ENCODE measurements at regions not wholly inside any gene's neighbourhood (a gene's known extent, or its start where the extent isn't known, plus 50 kb on each side); places are given as distances from the start of the nearest gene placed in this dataset.

GRCh38 chr7:25706764-25707163, 445.2 kb upstream of the NFE2L3 start:
- no peak for DNase-seq (ENCODE audit: low read depth in 2 of 2)
- Histone ChIP-seq H3K27me3 (ENCODE audit: control insufficient read depth, insufficient read depth, low read length) (no peaks in the 10 kb centered on the region), H3K4me2 (ENCODE audit: extremely low read depth, insufficient read depth, low read length) (no peak overlapping the region), H3K79me2 (ENCODE audit: control insufficient read depth, insufficient read depth, low read length) (no peaks in the 10 kb centered on the region), H3K4me1 (ENCODE audit: control insufficient read depth, extremely low read depth, insufficient read depth, low read length) (no peaks in the 10 kb centered on the region), H3K9me3 (ENCODE audit: control insufficient read depth, insufficient read depth, low read depth, low read length) (no peaks in the 10 kb centered on the region), H3K36me3 (ENCODE audit: control insufficient read depth, insufficient read depth, low read length) (no peaks in the 10 kb centered on the region), H4K20me1 (ENCODE audit: control insufficient read depth, extremely low read depth, insufficient read depth, low read length) (no peaks in the 10 kb centered on the region), H3K27ac (ENCODE audit: insufficient read depth, low read length) (no peak overlapping the region), H3K4me3 (replicated peaks in 1 of 4; ENCODE audit: control extremely low read depth in 1 of 4, insufficient read depth in 1 of 4, low read depth in 3 of 4, low read length in 4 of 4) (no peak overlapping the region), H3K9ac (ENCODE audit: insufficient read depth, low read length) (no peak overlapping the region), H2AFZ (ENCODE audit: low read length) (no peak overlapping the region)
- TF ChIP-seq CTCF (conservative IDR thresholded peaks at IDR 0.05 in 1 of 2, IDR thresholded peaks at IDR 0.05 in 1 of 2; ENCODE audit: low read depth in 1 of 2, low read length in 2 of 2) (no peak), EZH2 (IDR thresholded peaks at IDR 0.05; ENCODE audit: low read length, missing control alignments) (no peak)

DNA sequence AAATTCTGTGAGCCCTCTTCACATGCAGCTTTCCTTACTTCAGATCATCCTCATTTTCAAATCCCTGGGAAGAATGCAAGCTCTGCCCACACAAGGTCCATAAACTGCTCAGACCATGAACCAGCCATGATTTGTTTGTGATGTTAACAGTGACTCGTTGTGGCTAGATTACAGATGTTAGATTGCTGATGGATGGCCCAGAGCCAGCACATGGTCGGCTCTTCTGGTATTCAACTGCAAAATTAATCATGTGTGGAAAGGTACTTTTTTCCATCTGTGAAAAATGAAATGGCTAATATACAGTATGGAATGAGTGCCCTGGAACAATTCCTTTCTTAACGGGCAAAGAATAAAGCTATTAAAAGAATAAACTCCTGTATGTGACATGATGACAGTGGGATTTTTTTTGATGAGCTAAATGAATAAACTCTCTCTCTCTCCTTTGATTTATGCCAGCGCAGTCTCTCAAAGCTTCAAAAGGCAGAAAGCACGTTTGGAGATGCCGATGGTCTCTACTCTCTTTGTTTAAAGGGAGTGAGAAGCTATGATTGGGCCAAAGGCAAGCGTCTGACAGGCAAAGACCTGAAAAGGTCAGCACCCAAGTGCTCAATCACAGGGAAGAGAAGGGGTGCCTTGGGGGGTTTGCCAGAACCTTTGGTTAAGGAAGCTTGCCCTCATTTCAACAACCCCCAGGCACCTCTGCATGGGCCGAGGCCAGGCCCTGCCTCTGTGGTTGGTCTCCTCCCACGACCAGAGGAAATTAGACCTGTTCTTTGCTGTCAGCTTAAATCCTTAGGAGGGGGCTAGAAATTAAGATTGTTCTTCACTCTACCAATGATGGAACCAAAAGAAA, 444.0 kb upstream of the NFE2L3 start:
- H2AFZ ChIP-seq (ENCODE audit: low read length): no peak overlapping the region
- no peaks in the 10 kb centered on the region for H3K36me3 ChIP-seq (ENCODE audit: control insufficient read depth, insufficient read depth, low read length)
- H3K4me2 ChIP-seq (ENCODE audit: extremely low read depth, insufficient read depth, low read length): no peak overlapping the region
- no peak overlapping the region for H3K27ac ChIP-seq (ENCODE audit: insufficient read depth, low read length)
- no peaks in the 10 kb centered on the region for H3K4me1 ChIP-seq (ENCODE audit: control insufficient read depth, extremely low read depth, insufficient read depth, low read length)
- no peaks in the 10 kb centered on the region for H3K9me3 ChIP-seq (ENCODE audit: control insufficient read depth, insufficient read depth, low read depth, low read length)
- no peaks in the 10 kb centered on the region for H4K20me1 ChIP-seq (ENCODE audit: control insufficient read depth, extremely low read depth, insufficient read depth, low read length)
- H3K4me3 ChIP-seq (replicated peaks in 1 of 4; ENCODE audit: control extremely low read depth in 1 of 4, insufficient read depth in 1 of 4, low read depth in 3 of 4, low read length in 4 of 4): no peak overlapping the region
- TF ChIP-seq EZH2 (IDR thresholded peaks at IDR 0.05; ENCODE audit: low read length, missing control alignments): no peak
- no peak for TF ChIP-seq CTCF (conservative IDR thresholded peaks at IDR 0.05 in 1 of 2, IDR thresholded peaks at IDR 0.05 in 1 of 2; ENCODE audit: low read depth in 1 of 2, low read length in 2 of 2)
- no peaks in the 10 kb centered on the region for H3K79me2 ChIP-seq (ENCODE audit: control insufficient read depth, insufficient read depth, low read length)
- DNase-seq (ENCODE audit: low read depth in 2 of 2): peak; percentile 4 to 16
- no peaks in the 10 kb centered on the region for H3K27me3 ChIP-seq (ENCODE audit: control insufficient read depth, insufficient read depth, low read length)
- no peak overlapping the region for H3K9ac ChIP-seq (ENCODE audit: insufficient read depth, low read length)

DNA sequence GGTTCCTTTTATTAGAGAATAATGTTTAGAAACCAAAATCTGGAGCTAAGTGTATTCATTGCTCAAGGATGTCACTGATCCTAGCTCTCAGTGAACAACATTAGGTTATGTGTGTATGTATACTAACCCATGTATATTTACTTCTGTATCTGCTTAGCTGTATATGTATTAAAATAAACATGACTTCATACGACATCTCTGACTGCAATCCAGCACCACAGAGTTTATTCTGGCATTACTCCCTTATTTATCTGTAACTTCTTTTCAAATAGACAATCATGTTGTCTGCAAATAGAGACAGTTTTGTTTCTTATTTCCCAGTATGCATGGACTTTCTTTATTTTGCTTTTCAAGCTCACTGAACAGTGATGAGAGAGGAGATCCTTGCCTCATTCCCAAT, 441.0 kb upstream of the NFE2L3 start:
- H3K27ac ChIP-seq (ENCODE audit: insufficient read depth, low read length): no peak overlapping the region
- H3K9me3 ChIP-seq (ENCODE audit: control insufficient read depth, insufficient read depth, low read depth, low read length): no peaks in the 10 kb centered on the region
- no peak overlapping the region for H2AFZ ChIP-seq (ENCODE audit: low read length)
- H3K79me2 ChIP-seq (ENCODE audit: control insufficient read depth, insufficient read depth, low read length): no peaks in the 10 kb centered on the region
- H3K4me3 ChIP-seq (replicated peaks in 1 of 4; ENCODE audit: control extremely low read depth in 1 of 4, insufficient read depth in 1 of 4, low read depth in 3 of 4, low read length in 4 of 4): no peak overlapping the region
- H3K4me1 ChIP-seq (ENCODE audit: control insufficient read depth, extremely low read depth, insufficient read depth, low read length): no peaks in the 10 kb centered on the region
- H4K20me1 ChIP-seq (ENCODE audit: control insufficient read depth, extremely low read depth, insufficient read depth, low read length): no peaks in the 10 kb centered on the region
- H3K36me3 ChIP-seq (ENCODE audit: control insufficient read depth, insufficient read depth, low read length): no peaks in the 10 kb centered on the region
- peak in 1 of 2 donors; percentile 23 for DNase-seq (ENCODE audit: low read depth in 2 of 2)
- no peak overlapping the region for H3K4me2 ChIP-seq (ENCODE audit: extremely low read depth, insufficient read depth, low read length)
- H3K27me3 ChIP-seq (ENCODE audit: control insufficient read depth, insufficient read depth, low read length): no peaks in the 10 kb centered on the region
- TF ChIP-seq EZH2 (IDR thresholded peaks at IDR 0.05; ENCODE audit: low read length, missing control alignments) (no peak), CTCF (conservative IDR thresholded peaks at IDR 0.05 in 1 of 2, IDR thresholded peaks at IDR 0.05 in 1 of 2; ENCODE audit: low read depth in 1 of 2, low read length in 2 of 2) (no peak)
- H3K9ac ChIP-seq (ENCODE audit: insufficient read depth, low read length): no peak overlapping the region
